MM.1S (cell line): ENCODE measurements at regions not wholly inside any gene's neighbourhood (a gene's known extent, or its start where the extent isn't known, plus 50 kb on each side); places are given as distances from the start of the nearest gene placed in this dataset.

ENCODE experiments used
- DNase-seq: peaks from one replicate; pipeline ENCODE4 v3.0.0-alpha.2; 2015
- H2AFZ ChIP-seq: fragments of 300-600 bp; sonication (generic); 2 replicates; pipeline ENCODE4 v1.6.0; 2016; ENCODE audit warnings: antibody characterized with exemption, low read length
- H3F3A ChIP-seq: fragments of 300-600 bp; sonication (generic); 2 replicates; pipeline ENCODE4 v1.6.1; 2016; ENCODE audit warnings: mild to moderate bottlenecking, antibody characterized with exemption, low read length, moderate library complexity, mixed read lengths; ENCODE audit not compliant: insufficient read depth
- H3K27ac ChIP-seq: fragments of 300-600 bp; sonication (generic); 2 replicates; pipeline ENCODE4 v1.5.1; 2016; ENCODE audit warnings: mild to moderate bottlenecking, low read length
- H3K27me3 ChIP-seq: fragments of 300-600 bp; sonication (generic); replicated peaks from 2 replicates; pipeline ENCODE4 v1.6.0; 2016; ENCODE audit warnings: low read length; ENCODE audit not compliant: insufficient read depth
- H3K36me3 ChIP-seq: fragments of 300-600 bp; sonication (generic); replicated peaks from 2 replicates; pipeline ENCODE4 v1.6.1; 2016; ENCODE audit warnings: mild to moderate bottlenecking, low read length, mixed read lengths; ENCODE audit not compliant: insufficient read depth
- H3K4me1 ChIP-seq: fragments of 300-600 bp; sonication (generic); 2 replicates; pipeline ENCODE4 v1.6.1; 2016; ENCODE audit warnings: low read length, mixed read lengths
- H3K4me2 ChIP-seq: fragments of 300-600 bp; sonication (generic); 2 replicates; pipeline ENCODE4 v1.6.0; 2016; ENCODE audit warnings: low read depth, low read length
- H3K4me3 ChIP-seq: fragments of 300-600 bp; sonication (generic); 2 replicates; pipeline ENCODE4 v1.5.1; 2016; ENCODE audit warnings: low read length, mixed read lengths
- H3K79me2 ChIP-seq: fragments of 300-600 bp; sonication (generic); 2 replicates; pipeline ENCODE4 v1.6.1; 2016; ENCODE audit warnings: mixed run types, low read length, mixed read lengths
- H3K9ac ChIP-seq: fragments of 300-600 bp; sonication (generic); 2 replicates; pipeline ENCODE4 v1.6.1; 2016; ENCODE audit warnings: low read length, mixed read lengths
- H3K9me2 ChIP-seq: fragments of 300-600 bp; sonication (generic); replicated peaks from 2 replicates; pipeline ENCODE4 v1.6.1; 2016; ENCODE audit warnings: mild to moderate bottlenecking, low read length, mixed read lengths; ENCODE audit not compliant: insufficient read depth
- H3K9me3 ChIP-seq: fragments of 300-600 bp; sonication (generic); replicated peaks from 2 replicates; pipeline ENCODE4 v1.6.1; 2016; ENCODE audit warnings: mild to moderate bottlenecking, low read length, mixed read lengths; ENCODE audit not compliant: insufficient read depth
- H4K20me1 ChIP-seq: fragments of 300-600 bp; sonication (generic); 2 replicates; pipeline ENCODE4 v1.6.1; 2016; ENCODE audit warnings: mild to moderate bottlenecking, low read length, moderate library complexity, mixed read lengths; ENCODE audit not compliant: insufficient read depth
- CTCF ChIP-seq: fragments of 300-600 bp; sonication (generic); IDR thresholded peaks from 2 replicates; pipeline ENCODE4 v1.5.1; 2016; ENCODE audit warnings: antibody characterized with exemption, low read length, mixed read lengths
- EZH2 ChIP-seq: fragments of 300-600 bp; sonication (generic); optimal IDR thresholded peaks from 2 replicates; pipeline ENCODE3; 2017; ENCODE audit warnings: low read depth, mild to moderate bottlenecking, antibody characterized with exemption, low read length, mixed read lengths
- EZH2phosphoT487 ChIP-seq: fragments of 300-600 bp; sonication (generic); IDR thresholded peaks from 2 replicates; pipeline ENCODE4 v1.6.1; 2018; ENCODE audit warnings: antibody characterized with exemption, low read length

GRCh38 chr2:37499113-37499512, 154.7 kb downstream of the QPCT start:
- H3K9me2 ChIP-seq: no peaks in the 10 kb centered on the region
- no peak overlapping the region for H3K4me2 ChIP-seq
- H3K9me3 ChIP-seq: no peaks in the 10 kb centered on the region
- no peaks in the 10 kb centered on the region for H3K79me2 ChIP-seq
- no peaks in the 10 kb centered on the region for H3K27me3 ChIP-seq
- H3K9ac ChIP-seq: no peak overlapping the region
- H3F3A ChIP-seq: no peaks in the 10 kb centered on the region
- TF ChIP-seq EZH2 (no peak), CTCF (no peak), EZH2phosphoT487 (no peak)
- no peak overlapping the region for H3K27ac ChIP-seq
- no peak for DNase-seq
- H3K36me3 ChIP-seq: no peaks in the 10 kb centered on the region
- H3K4me1 ChIP-seq: no peaks in the 10 kb centered on the region
- no peak overlapping the region for H3K4me3 ChIP-seq
- no peaks in the 10 kb centered on the region for H4K20me1 ChIP-seq
- no peak overlapping the region for H2AFZ ChIP-seq

GRCh38 chr2:37500031-37500430, 155.6 kb downstream of the QPCT start:
- no peak overlapping the region for H3K27ac ChIP-seq
- no peaks in the 10 kb centered on the region for H3K9me3 ChIP-seq
- H3K9ac ChIP-seq: no peak overlapping the region
- H3K4me1 ChIP-seq: no peaks in the 10 kb centered on the region
- TF ChIP-seq EZH2phosphoT487: no peak
- TF ChIP-seq CTCF: no peak
- TF ChIP-seq EZH2: no peak
- H3K27me3 ChIP-seq: no peaks in the 10 kb centered on the region
- no peak overlapping the region for H2AFZ ChIP-seq
- H3K79me2 ChIP-seq: no peaks in the 10 kb centered on the region
- H3K4me3 ChIP-seq: no peak overlapping the region
- H3K36me3 ChIP-seq: no peaks in the 10 kb centered on the region
- no peaks in the 10 kb centered on the region for H3F3A ChIP-seq
- no peaks in the 10 kb centered on the region for H4K20me1 ChIP-seq
- no peaks in the 10 kb centered on the region for H3K9me2 ChIP-seq
- H3K4me2 ChIP-seq: no peak overlapping the region
- DNase-seq: no peak

GRCh38 chr2:37501113-37501512, 156.7 kb downstream of the QPCT start:
- DNase-seq: no peak
- Histone ChIP-seq H3K4me2 (no peak overlapping the region), H2AFZ (no peak overlapping the region), H3K27me3 (no peaks in the 10 kb centered on the region), H4K20me1 (no peaks in the 10 kb centered on the region), H3K9me2 (no peaks in the 10 kb centered on the region), H3K79me2 (no peaks in the 10 kb centered on the region), H3K36me3 (no peaks in the 10 kb centered on the region), H3K4me3 (no peak overlapping the region), H3K4me1 (no peaks in the 10 kb centered on the region), H3K9ac (no peak overlapping the region), H3K27ac (no peak overlapping the region), H3F3A (no peaks in the 10 kb centered on the region), H3K9me3 (no peaks in the 10 kb centered on the region)
- TF ChIP-seq EZH2: no peak
- no peak for TF ChIP-seq CTCF
- TF ChIP-seq EZH2phosphoT487: no peak
